ENCODE measurements at regions not wholly inside any gene's neighbourhood (a gene's known extent, or its start where the extent isn't known, plus 50 kb on each side); places are given as distances from the start of the nearest gene placed in this dataset.

- TF ChIP-seq CTCF (IDR thresholded peaks at IDR 0.05) (peak in 1 of 3 donors; percentile 14), POLR2A (IDR thresholded peaks at IDR 0.05) (no peak)
Observed at GRCh38 chr12:97943359-97943758, 480.8 kb downstream of the RMST start.

Data from breast epithelium (tissue), 3 donors.